Astrocyte of the cerebellum (primary cell): ENCODE measurements at regions not wholly inside any gene's neighbourhood (a gene's known extent, or its start where the extent isn't known, plus 50 kb on each side); places are given as distances from the start of the nearest gene placed in this dataset.
"Not testable (repeated sequence)": the region's sequence is repeated elsewhere in the genome, so short reads cannot be mapped to it uniquely, and the experiment has no call there.

ENCODE experiments used
- DNase-seq: peaks from one replicate; pipeline ENCODE4 v3.0.0-alpha.2; 2011; ENCODE audit warnings: low read depth
- H3K4me3 ChIP-seq: 2 replicates; pipeline ENCODE4 v1.5.1; 2011; ENCODE audit warnings: mild to moderate bottlenecking, low read depth, low read length, moderate library complexity
- in situ Hi-C: cut with HindIII; loops from 2 replicates; pipeline ENCODE4 v1.10.0; 2017; ENCODE audit warnings: low sequenced_read_pairs
- TF ChIP-seq, protein P1 (sequence below): IDR thresholded peaks from 2 replicates; pipeline ENCODE4 v1.5.1; 2012; ENCODE audit warnings: low read length, low read depth, moderate library complexity, mild to moderate bottlenecking; ENCODE audit errors: missing control alignments

DNA sequence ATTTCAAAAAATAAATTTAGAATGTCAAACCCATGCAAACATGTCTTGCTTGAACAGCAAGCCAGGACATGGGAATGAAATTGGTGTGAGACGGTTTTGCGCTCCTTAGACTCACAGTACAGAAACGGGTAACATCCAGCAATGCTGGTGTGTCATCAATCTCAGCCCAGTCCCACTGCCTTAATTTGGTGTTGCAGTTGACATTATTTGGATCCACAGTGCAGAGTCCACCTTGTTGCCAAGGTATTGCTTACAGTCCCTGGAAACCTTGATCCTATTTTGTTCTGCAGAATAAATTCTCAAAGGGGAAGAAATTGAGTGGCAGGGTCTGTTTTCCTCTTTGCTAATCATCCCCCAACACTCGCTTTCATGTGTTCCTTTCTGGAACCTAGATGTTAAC, 311.6 kb upstream of the MON1B start:
- TF ChIP-seq, protein P1, sequence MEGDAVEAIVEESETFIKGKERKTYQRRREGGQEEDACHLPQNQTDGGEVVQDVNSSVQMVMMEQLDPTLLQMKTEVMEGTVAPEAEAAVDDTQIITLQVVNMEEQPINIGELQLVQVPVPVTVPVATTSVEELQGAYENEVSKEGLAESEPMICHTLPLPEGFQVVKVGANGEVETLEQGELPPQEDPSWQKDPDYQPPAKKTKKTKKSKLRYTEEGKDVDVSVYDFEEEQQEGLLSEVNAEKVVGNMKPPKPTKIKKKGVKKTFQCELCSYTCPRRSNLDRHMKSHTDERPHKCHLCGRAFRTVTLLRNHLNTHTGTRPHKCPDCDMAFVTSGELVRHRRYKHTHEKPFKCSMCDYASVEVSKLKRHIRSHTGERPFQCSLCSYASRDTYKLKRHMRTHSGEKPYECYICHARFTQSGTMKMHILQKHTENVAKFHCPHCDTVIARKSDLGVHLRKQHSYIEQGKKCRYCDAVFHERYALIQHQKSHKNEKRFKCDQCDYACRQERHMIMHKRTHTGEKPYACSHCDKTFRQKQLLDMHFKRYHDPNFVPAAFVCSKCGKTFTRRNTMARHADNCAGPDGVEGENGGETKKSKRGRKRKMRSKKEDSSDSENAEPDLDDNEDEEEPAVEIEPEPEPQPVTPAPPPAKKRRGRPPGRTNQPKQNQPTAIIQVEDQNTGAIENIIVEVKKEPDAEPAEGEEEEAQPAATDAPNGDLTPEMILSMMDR = no peak
- no peak overlapping the region for H3K4me3 ChIP-seq
- in situ Hi-C loops = no loop called here
- DNase-seq = no peak

DNA sequence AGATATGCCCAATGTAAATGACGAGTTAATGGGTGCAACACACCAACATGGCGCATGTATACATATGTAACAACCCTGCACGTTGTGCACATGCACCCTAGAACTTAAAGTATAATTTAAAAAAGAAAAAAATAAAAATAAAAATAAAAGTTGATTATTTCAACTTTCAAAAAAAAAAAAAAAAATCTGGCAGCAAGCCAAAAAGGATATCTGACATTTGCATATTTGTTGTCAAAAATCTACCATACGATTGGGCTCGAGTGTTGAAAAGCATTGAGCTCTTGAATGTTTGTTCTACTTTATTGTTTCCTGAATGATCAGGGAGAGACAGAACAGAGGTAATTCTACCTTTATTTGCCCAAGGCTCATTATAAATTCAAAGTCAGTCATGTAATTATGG, 310.5 kb upstream of the MON1B start:
- H3K4me3 ChIP-seq, in situ Hi-C loops, DNase-seq: not testable (repeated sequence)

DNA sequence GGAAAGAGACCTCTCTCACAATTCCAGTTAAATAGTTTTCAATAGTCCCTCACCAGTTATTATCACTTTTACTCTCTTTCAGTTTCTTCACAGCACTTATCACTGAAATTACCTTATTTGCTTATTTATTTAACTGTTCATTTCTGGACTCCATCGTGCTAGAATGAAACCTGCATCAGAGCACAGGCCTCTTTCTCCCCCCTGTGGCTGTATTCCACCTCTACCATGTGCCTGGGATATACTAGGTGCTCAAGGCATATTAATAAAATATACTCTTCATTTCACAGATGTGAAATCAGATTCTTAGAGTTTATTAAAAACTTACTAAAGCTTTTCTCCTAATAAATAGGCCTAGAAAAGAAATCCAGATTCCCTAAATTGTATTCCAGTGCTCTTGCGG, 308.9 kb upstream of the MON1B start:
- TF ChIP-seq, protein P1 = no peak
- no peak overlapping the region for H3K4me3 ChIP-seq
- in situ Hi-C loops = no loop called here
- DNase-seq = no peak

DNA sequence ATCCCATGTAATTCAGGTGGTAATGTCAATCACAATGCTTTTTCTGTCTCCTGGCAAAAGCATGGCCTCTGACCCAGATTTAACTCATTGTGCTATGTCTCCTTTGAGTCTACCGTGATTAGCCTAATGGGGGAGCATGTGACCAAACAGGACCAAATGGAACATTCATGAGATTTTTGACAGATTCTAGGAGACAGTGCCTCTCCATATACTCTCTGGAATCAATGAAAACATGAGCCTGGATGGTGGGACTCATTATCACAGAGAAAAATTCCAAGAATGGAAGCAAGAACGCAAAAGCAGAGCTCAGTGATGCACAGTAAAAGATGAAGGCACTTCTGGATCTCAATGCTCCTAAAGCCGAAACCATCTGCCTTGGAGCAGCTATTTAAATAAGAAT, 307.9 kb upstream of the MON1B start:
- TF ChIP-seq, protein P1 = no peak
- no peak overlapping the region for H3K4me3 ChIP-seq
- DNase-seq = no peak
- in situ Hi-C loops = no loop called here

DNA sequence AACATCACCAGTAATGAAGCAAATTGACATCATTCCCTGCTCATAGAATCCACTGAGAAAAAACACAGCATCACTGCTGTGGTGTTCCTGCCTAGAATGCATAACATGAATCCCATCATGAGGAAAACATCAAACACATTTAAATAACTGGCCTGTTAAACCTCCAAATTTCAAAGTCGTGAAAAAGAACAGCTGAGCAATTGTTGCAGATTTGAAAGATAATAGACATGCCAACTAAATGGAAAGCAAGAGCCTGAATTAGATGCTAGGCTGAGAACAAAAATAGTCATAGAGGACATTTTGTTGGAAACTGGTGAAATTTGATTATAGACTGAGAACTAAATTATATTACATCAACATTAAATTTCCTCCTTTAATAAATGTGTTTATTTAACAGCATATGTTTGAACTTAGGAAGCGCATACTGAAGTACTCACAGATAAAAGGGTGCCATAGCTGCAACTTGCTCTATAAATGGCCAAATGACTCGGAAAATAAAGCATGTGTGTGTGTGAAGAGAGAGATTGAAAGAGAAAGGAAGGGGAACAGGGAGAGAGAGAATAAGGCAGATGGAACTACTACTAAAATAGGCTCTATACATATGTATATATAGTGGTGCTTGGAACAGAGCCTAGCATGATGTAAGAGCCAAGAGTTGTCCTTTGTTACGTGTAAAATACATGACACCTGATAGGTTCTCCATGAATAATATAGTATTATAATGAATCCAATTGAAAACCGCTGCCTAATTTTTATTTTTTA, 305.0 kb upstream of the MON1B start:
- in situ Hi-C loops = no loop called here
- no peak overlapping the region for H3K4me3 ChIP-seq
- TF ChIP-seq, protein P1 = no peak
- DNase-seq = no peak

DNA sequence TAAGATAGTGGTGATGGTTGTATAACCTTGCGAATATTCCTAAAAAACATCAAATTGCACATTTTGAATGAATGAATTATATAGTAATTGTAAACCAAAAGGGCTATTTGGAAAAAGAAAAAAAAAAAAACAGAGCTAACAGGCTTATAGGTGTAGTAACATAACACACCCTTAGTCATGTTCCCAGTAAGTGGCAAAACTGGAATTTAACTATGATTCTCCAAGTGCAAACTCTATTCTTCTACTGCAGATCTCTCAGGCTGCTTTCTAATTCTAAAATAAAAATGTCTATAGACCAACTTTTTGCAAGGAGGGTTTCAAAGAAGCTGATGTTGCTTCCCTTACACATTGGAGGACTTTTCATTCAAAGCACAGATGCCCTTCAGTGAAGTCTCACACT, 293.2 kb upstream of the MON1B start:
- TF ChIP-seq, protein P1 = no peak
- in situ Hi-C loops = no loop called here
- no peak for DNase-seq
- no peak overlapping the region for H3K4me3 ChIP-seq

DNA sequence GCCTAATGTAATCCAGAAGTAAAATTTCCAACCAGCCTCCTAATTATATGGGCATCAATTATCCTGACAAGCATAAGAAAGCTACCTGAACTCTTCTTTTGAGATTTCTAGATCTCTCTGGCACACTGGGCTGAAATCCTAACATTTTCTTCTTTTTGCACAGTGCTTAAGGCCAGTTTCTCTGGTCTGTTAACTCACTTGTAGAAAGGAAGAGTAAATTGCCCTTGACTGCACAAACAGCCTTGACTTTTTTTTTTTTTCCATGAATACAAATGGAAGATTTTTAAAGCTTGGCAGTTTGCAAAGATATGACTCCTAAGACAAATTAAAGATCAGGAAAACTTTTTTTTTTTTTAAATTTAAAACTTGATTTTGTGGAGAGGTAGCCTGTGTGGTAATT, 291.2 kb upstream of the MON1B start:
- TF ChIP-seq, protein P1 = no peak
- DNase-seq = no peak
- in situ Hi-C loops = no loop called here

More for the DNA sequence above, 291.2 kb upstream of the MON1B start:
- no peak overlapping the region for H3K4me3 ChIP-seq
